MCF 10A (cell line): ENCODE measurements at regions not wholly inside any gene's neighbourhood (a gene's known extent, or its start where the extent isn't known, plus 50 kb on each side); places are given as distances from the start of the nearest gene placed in this dataset.

Source experiments
- BruUV-seq: library from RNA; stranded (reverse); fragments of 400-500 nt; replicated peaks from 2 replicates; lab custom pipeline; 2021; lab: Mats Ljungman, UMichigan
- CTCF ChIA-PET: fragments of 300-600 bp; sonication (Branson Sonifier 250); formaldehyde crosslinking; extraction: SDS; loops from one replicate; lab custom pipeline; 2021; ENCODE audit warnings: antibody characterized with exemption, inconsistent platforms; lab: Yijun Ruan, JAX
- POLR2A ChIA-PET: fragments of 300-600, 350-650 bp; sonication (Branson Sonifier 250); formaldehyde crosslinking; extraction: SDS; loops from one replicate; lab custom pipeline; 2020; ENCODE audit warnings: antibody characterized with exemption, inconsistent platforms; lab: Yijun Ruan, JAX
- DNase-seq: peaks from one replicate; pipeline ENCODE4 v3.0.0-alpha.2; 2018; ENCODE audit not compliant: unreplicated experiment
- H3K27ac Mint-ChIP-seq: one replicate; pipeline ENCODE4 v1.8.0; 2022; ENCODE audit warnings: mild to moderate bottlenecking, low read depth, mixed read lengths; ENCODE audit not compliant: unreplicated experiment
- H3K27me3 Mint-ChIP-seq: one replicate; pipeline ENCODE4 v1.8.0; 2022; ENCODE audit warnings: mixed read lengths; ENCODE audit not compliant: insufficient read depth, unreplicated experiment
- H3K36me3 Mint-ChIP-seq: one replicate; pipeline ENCODE4 v1.8.0; 2022; ENCODE audit warnings: mild to moderate bottlenecking, moderate library complexity, mixed read lengths; ENCODE audit not compliant: insufficient read depth, unreplicated experiment
- H3K4me1 Mint-ChIP-seq: one replicate; pipeline ENCODE4 v1.8.0; 2022; ENCODE audit warnings: mixed read lengths; ENCODE audit not compliant: insufficient read depth, unreplicated experiment
- H3K4me3 Mint-ChIP-seq: one replicate; pipeline ENCODE4 v1.8.0; 2022; ENCODE audit warnings: mild to moderate bottlenecking, moderate library complexity, mixed read lengths; ENCODE audit not compliant: unreplicated experiment
- H3K9me3 Mint-ChIP-seq: one replicate; pipeline ENCODE4 v1.8.0; 2022; ENCODE audit warnings: mixed read lengths; ENCODE audit not compliant: unreplicated experiment
- intact Hi-C: fragments of 100-400 bp; cut with micrococcal nuclease; formaldehyde crosslinking; loops from 2 replicates; pipeline ENCODE4 v1.14.1; 2022
- TF ChIP-seq, protein P1 (sequence below): fragments of 200-600 bp; IDR thresholded peaks from one replicate; pipeline ENCODE4 v1.8.0; 2022; ENCODE audit warnings: antibody characterized with exemption, mild to moderate bottlenecking; ENCODE audit not compliant: unreplicated experiment

DNA sequence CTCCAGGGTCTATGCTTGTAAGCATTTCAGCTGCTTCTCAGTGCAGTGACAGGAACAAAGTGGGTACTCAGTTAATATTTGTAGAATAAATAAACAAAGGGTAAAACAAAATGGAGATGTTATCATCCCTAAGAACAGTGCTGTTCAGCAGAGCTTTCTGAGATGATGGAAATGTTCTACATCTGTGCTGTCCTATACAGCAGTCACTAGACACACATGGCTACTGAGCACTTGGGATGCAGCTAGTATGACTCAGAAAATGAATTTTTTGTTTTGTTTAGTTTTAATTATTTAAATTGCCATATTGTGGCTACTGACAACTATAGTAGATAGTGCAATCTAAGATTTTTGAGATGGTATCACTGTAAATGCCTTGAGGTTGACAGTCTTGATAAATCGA lies 283.8 kb upstream of the ADAMTS9 start:
- TF ChIP-seq, protein P1, sequence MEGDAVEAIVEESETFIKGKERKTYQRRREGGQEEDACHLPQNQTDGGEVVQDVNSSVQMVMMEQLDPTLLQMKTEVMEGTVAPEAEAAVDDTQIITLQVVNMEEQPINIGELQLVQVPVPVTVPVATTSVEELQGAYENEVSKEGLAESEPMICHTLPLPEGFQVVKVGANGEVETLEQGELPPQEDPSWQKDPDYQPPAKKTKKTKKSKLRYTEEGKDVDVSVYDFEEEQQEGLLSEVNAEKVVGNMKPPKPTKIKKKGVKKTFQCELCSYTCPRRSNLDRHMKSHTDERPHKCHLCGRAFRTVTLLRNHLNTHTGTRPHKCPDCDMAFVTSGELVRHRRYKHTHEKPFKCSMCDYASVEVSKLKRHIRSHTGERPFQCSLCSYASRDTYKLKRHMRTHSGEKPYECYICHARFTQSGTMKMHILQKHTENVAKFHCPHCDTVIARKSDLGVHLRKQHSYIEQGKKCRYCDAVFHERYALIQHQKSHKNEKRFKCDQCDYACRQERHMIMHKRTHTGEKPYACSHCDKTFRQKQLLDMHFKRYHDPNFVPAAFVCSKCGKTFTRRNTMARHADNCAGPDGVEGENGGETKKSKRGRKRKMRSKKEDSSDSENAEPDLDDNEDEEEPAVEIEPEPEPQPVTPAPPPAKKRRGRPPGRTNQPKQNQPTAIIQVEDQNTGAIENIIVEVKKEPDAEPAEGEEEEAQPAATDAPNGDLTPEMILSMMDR: no peak
- H3K9me3 Mint-ChIP-seq: no peaks in the 10 kb centered on the region
- H3K4me1 Mint-ChIP-seq: peaks cover 2% of the 10 kb centered on the region
- no peak for DNase-seq
- no peaks in the 10 kb centered on the region for H3K27me3 Mint-ChIP-seq
- CTCF ChIA-PET: interaction anchor here (0.6 to 0.7 kb wide), 2 partner anchors 406 to 702 kb away, joined by 3 read pairs; no protein-coding TSS in a partner anchor
- H3K27ac Mint-ChIP-seq: no peak overlapping the region
- POLR2A ChIA-PET: interaction anchor here (0.7 kb wide), 1 partner anchor 205 kb away, joined by 4 read pairs; no protein-coding TSS in a partner anchor
- BruUV-seq: no TSS peak
- intact Hi-C loops: no loop called here
- H3K4me3 Mint-ChIP-seq: no peak overlapping the region
- no peaks in the 10 kb centered on the region for H3K36me3 Mint-ChIP-seq

DNA sequence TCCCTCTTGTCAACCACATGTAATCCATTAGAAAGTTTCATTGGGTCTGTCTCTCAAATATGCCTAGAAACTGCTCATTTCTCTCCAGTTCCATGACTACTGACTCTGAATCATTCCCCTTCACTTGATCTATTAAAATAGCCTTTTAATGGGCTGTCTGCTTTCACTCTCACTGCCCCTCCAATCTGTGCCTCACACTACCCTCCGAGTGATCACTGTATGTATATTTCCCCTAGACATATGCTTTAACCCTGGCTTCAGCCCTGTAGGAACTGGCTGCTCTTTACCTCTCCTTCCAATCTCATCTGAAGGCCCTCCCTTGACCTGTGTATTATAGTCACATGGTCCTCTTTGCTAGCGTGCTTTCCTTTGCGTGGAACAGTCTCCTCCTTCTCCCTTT lies 282.8 kb upstream of the ADAMTS9 start:
- TF ChIP-seq, protein P1: no peak
- no peaks in the 10 kb centered on the region for H3K27me3 Mint-ChIP-seq
- ChIA-PET POLR2A (interaction anchor here (1.0 kb wide), 1 partner anchor 10 kb away, joined by 3 read pairs; no protein-coding TSS in a partner anchor), CTCF (no interaction called here)
- H3K4me3 Mint-ChIP-seq: no peak overlapping the region
- H3K27ac Mint-ChIP-seq: no peak overlapping the region
- intact Hi-C loops: no loop called here
- H3K4me1 Mint-ChIP-seq: no peaks in the 10 kb centered on the region
- no peaks in the 10 kb centered on the region for H3K9me3 Mint-ChIP-seq
- H3K36me3 Mint-ChIP-seq: no peaks in the 10 kb centered on the region
- DNase-seq: no peak
- BruUV-seq: no TSS peak

GRCh38 chr3:64961301-64961700 lies 273.5 kb upstream of the ADAMTS9 start:
- TF ChIP-seq, protein P1: no peak
- Mint-ChIP-seq H3K4me3 (no peak overlapping the region), H3K27me3 (no peaks in the 10 kb centered on the region), H3K27ac (no peak overlapping the region), H3K4me1 (no peaks in the 10 kb centered on the region), H3K9me3 (no peaks in the 10 kb centered on the region), H3K36me3 (no peaks in the 10 kb centered on the region)
- BruUV-seq: no TSS peak
- intact Hi-C loops: no loop called here
- DNase-seq: no peak
- POLR2A ChIA-PET: interaction anchor here (0.7 kb wide), 1 partner anchor 12 kb away, joined by 3 read pairs; no protein-coding TSS in a partner anchor
- CTCF ChIA-PET: no interaction called here

GRCh38 chr3:64958199-64958843 lies 270.5 kb upstream of the ADAMTS9 start:
- H3K9me3 Mint-ChIP-seq: no peaks in the 10 kb centered on the region
- POLR2A ChIA-PET: no interaction called here

More at GRCh38 chr3:64958199-64958843, 270.5 kb upstream of the ADAMTS9 start:
- DNase-seq: no peak
- CTCF ChIA-PET: interaction anchor here (0.6 kb wide), 1 partner anchor 123 kb away, joined by 3 read pairs; no protein-coding TSS in a partner anchor
- intact Hi-C loops: no loop called here
- H3K27ac Mint-ChIP-seq: no peak overlapping the region
- no TSS peak for BruUV-seq
- H3K4me1 Mint-ChIP-seq: peaks cover 5% of the 10 kb centered on the region
- TF ChIP-seq, protein P1: no peak
- no peaks in the 10 kb centered on the region for H3K27me3 Mint-ChIP-seq
- H3K4me3 Mint-ChIP-seq: no peak overlapping the region
- no peaks in the 10 kb centered on the region for H3K36me3 Mint-ChIP-seq
